ENCODE measurements at regions not wholly inside any gene's neighbourhood (a gene's known extent, or its start where the extent isn't known, plus 50 kb on each side); places are given as distances from the start of the nearest gene placed in this dataset.
"Not testable (repeated sequence)": the region's sequence is repeated elsewhere in the genome, so short reads cannot be mapped to it uniquely, and the experiment has no call there.

GRCh38 chrX:120753413-120754251 lies 122.0 kb downstream of the CT47B1 start:
- DNase-seq (ENCODE audit: low read depth): no peak

- DNase-seq (ENCODE audit: low read depth): no peak
These were observed 122.7 kb upstream of the C1GALT1C1 start for GRCh38 chrX:120752431-120753082.

GRCh38 chrX:120751683-120752082 lies 121.8 kb upstream of the C1GALT1C1 start:
- DNase-seq (ENCODE audit: low read depth): no peak

GRCh38 chrX:120750381-120750780 lies 120.5 kb upstream of the C1GALT1C1 start:
- DNase-seq (ENCODE audit: low read depth): no peak

GRCh38 chrX:120749141-120749846 lies 119.4 kb upstream of the C1GALT1C1 start:
- DNase-seq (ENCODE audit: low read depth): no peak

DNA sequence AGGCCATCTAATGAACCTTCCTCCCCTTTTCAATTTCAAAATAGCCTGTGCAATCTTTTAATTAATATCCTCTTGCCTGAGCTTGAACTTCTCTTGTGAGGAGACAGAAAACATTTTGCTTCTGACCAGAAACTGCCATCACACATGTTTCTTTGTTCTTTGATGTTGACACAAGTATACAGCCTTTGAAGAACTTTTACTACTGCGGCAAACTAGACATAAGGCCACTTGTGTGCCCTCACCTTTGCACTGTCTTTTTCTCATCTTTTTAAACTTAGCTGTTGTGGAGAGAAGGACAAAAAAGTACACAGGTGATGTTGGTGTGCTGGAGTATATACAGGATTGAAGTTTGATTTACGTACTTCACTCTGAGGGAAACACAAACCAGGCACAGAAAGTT lies 116.3 kb upstream of the C1GALT1C1 start:
- DNase-seq (ENCODE audit: low read depth): no peak

DNA sequence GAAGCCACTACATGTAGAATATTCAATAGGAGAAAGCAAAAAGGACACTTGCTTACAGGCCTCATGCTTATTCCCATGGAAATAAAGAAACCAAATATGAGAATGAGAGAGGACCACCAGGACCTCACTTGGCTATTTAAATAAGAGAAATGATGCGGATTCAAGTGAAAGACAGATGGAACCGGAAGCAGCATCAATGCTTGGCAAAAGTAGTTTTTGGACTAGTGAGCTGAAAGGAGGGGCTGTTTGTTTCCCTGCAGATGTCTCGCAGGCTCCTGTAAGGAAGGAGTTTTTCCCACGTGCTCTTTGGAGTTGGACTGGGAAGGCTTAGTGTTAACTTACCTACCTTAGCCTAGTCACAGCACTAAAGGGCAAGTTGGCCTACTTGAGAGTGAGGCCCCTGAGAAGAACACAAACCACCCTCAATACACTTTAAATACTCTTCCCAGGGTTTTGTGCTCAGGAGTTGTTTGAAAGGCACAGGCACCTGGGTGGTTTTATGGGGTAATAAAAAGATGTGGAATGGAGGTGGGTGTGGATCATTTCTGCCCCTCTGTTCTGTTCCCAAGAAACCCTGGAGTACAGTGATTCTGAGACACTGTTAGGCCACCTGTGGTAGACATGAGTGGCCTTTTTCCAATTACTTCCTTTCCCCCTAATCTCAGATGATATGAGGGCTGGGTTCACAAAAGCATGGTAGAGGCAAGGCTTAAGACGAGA lies 113.3 kb upstream of the C1GALT1C1 start:
- no peak for DNase-seq (ENCODE audit: low read depth)

DNA sequence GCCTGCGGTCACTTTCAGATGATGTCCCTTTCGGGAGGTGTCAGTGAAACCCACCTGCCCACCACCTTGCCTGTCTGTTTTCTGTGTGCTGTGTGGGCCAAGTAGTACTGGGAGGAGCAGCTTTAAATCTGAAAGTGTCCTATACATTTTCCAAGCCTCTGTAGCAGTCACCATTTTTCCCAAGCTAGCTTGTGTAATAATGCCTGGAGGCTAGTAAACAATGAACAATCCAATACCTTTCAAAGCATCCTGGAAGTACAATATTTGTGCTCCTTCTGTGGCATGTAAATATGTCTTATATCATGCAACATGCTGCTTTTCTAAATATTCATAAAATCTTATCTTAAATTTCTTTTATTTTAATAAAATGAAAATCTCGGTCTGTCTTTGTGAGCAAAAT lies 111.6 kb upstream of the C1GALT1C1 start:
- peak; percentile 44 for DNase-seq (ENCODE audit: low read depth)

DNA sequence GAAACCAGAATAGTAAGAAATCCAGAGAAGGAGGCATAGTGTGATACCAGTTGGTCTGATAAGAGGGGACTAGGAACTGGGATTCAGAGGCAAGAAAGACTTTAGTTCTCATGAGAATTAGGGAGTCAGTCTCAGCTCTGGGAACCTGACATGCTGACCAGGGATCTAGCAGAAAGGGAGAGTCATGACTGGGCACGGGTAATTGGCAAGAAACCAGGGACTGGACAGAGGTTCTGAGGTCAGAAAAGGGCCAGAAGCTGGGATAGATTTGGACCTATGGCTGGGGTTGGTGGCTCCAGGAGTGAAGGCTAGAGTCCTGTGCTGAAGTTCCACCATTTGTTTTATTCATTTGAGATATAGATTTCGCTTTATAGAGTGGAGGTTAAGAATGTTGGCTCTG lies 110.2 kb upstream of the C1GALT1C1 start:
- no peak for DNase-seq (ENCODE audit: low read depth)

GRCh38 chrX:120739300-120739699 lies 109.4 kb upstream of the C1GALT1C1 start:
- no peak for DNase-seq (ENCODE audit: low read depth)

DNA sequence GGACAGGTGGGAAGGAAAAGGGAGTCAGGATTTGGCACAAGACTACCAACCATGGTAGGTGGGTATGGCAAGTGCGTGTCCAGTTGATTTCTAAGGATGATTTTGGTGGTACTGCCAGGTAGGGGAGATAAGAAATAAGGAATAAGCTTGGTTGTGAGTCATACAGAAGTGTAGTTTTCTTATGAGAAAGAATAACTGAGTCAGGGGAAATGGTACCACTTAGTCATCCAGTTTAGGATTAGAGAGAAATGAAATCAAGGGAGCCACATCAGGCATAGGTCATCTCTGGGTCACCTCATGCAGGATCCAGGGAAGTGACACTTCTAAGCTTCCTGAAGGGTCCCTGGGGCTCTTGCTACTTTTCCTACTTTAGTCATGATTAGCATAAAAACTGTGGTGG lies 107.1 kb upstream of the C1GALT1C1 start:
- DNase-seq (ENCODE audit: low read depth): peak; percentile 83

- DNase-seq (ENCODE audit: low read depth): no peak
These were observed 106.1 kb upstream of the C1GALT1C1 start for GRCh38 chrX:120735966-120736365.

- DNase-seq (ENCODE audit: low read depth): no peak
These were observed 103.0 kb upstream of the C1GALT1C1 start for GRCh38 chrX:120732879-120733278.

DNA sequence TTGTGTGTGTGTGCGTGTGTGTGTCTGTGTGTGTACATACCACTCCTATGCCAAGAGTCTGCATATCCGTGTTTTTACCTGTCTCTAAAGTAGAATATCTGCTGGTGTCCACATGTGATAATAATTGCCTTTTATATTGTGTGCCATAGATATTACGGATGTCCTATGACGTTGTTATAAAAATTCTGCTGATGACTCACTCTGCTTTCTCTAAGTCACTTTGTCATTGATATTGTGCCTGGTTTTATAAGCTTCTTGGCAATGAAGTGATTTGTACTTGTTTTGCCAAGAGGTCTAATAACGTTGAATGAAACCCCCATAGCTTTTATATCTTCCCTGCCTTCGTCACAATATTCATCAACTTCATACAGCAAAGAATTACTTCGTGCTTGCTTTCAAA lies 102.6 kb upstream of the C1GALT1C1 start:
- peak; percentile 33 for DNase-seq (ENCODE audit: low read depth)

GRCh38 chrX:120731386-120731785 lies 101.5 kb upstream of the C1GALT1C1 start:
- DNase-seq (ENCODE audit: low read depth): peak; percentile 23

DNA sequence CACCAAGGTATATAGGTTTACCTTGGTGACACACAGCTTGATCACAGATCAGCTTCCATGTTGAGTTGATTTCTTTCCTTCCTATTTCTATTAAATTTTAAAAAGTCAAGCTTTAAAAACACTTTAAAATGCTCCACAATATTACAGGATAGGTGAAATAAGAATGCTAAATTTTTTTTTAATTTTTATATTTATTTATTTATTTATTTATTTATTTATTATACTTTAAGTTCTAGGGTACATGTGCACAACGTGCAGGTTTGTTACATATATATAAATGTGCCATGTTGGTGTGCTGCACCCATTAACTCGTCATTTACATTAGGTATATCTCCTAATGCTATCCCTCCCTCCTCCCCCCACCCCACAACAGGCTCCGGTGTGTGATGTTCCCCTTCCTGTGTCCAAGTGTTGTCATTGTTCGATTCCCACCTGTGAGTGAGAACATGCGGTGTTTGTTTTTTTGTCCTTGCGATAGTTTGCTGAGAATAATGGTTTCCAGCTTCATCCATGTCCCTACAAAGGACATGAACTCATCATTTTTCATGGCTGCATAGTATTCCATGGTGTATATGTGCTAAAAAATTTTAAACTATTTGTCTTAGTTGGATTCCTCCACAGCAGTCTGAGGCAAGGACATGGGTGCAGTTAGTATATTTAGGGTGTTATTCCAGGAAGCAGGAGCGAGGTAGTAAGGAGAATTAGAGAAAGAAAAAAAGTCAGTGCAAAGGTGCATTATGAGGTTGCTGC lies 99.8 kb upstream of the C1GALT1C1 start:
- not testable (repeated sequence) for DNase-seq (ENCODE audit: low read depth)

DNA sequence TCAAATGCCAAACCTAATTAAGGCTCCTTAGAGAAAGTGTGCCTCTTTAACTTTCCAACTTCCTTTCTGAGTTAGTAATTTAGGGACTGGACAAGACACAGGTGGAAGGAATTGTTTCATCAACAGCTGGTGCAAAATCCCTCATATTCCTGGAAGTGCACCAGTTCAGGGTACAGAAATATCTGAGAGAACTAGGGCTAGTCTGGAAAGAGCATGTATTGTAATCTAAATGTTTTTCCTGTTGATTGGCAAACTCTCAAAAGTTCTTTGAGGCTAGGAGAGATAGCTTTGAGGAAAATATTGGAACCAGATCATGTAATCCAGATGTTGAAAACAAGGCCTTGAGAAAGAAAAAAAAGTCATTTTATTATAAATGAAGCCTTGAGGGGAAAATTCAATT lies 98.1 kb upstream of the C1GALT1C1 start:
- DNase-seq (ENCODE audit: low read depth): no peak

DNA sequence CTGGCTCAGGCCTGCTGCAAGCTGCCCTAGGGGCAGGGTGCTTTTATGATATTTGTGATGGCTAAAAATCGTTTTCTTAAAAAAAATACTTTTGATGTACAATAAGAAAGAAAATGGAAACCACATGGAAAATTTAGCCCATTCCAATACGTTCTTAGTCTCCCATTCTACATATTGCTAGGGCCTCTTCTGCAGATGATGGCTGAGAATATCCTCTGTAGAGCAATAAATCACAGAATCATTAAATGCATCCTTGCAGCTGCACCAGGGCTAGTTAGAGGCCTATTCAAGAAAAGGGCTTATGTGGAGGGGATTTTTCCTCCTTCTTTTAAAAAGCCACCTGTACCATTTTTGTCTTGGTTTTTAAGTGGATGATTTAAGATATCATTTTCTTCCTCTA lies 97.6 kb upstream of the C1GALT1C1 start:
- DNase-seq (ENCODE audit: low read depth): no peak

DNA sequence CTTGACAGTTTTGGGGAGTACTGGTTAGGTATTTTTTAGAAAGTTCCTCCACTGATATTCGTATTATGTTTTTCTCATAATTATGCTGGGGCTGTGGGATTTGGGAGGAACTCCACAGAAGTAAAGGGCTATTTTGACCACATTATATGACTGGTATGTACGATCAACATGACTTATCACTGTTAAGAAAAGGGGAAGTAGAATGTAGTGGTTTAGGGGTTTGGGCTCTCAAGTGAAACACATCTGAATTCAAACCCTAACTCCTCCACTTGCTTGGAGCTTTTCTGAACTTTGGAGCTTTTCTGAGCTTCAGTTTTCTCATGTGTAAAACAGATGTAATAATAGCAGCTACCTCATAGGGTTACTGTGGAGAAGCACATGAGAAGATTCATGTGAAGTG lies 96.4 kb upstream of the C1GALT1C1 start:
- DNase-seq (ENCODE audit: low read depth): no peak

GRCh38 chrX:120725874-120726273 lies 96.0 kb upstream of the C1GALT1C1 start:
- DNase-seq (ENCODE audit: low read depth): no peak

DNA sequence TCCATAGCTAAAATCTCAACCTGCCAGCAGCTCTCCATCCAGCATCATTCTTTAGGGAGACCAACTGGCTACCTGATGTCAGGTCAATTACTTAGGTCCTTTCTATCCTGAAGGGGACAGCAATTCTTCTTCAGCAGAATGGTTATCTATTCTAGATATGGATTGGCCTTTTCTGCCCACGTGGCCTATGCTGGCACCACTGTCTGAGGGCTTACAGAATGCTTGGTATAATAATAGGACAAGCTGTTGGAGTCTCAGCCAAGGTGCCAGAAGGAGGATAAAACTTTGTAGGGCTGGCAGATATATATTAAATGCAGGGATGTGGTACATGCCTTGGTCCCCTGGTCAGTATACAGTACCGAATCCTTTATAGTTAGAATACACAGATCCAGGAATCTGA lies 89.8 kb upstream of the C1GALT1C1 start:
- DNase-seq (ENCODE audit: low read depth): no peak

DNA sequence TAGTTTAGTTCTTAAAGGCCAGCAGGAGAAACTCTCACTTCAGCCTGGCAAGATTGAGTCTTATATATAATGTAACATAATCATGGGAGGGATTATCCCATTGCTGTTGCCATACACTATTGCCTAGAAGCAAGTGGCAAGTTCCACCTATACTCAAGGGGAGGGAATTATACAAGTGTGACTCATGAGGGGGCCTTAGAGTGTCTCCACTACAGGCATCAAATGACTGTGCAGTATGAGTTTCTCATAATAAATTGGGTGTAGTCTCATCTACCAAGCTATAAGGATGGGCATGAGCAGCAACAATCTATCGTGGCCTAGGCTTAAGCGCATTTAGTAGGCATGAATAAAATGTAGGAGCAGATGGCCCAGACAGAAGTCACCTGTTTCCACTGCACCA lies 89.1 kb upstream of the C1GALT1C1 start:
- peak; percentile 6 for DNase-seq (ENCODE audit: low read depth)
